GM23338 (cell line): ENCODE measurements at regions not wholly inside any gene's neighbourhood (a gene's known extent, or its start where the extent isn't known, plus 50 kb on each side); places are given as distances from the start of the nearest gene placed in this dataset.

Source experiments
- CREB1 ChIP-seq: fragments of 250-450 bp; sonication (Bioruptor Pico); IDR thresholded peaks from 2 replicates; pipeline ENCODE4 v1.5.0; 2020; ENCODE audit warnings: low read depth, mild to moderate bottlenecking, moderate library complexity
- TF ChIP-seq, protein P1 (sequence below), 2 experiments: fragments of 200-600 bp in 1 of 2; sonication (generic) in 1 of 2; conservative IDR thresholded peaks; 2 replicates each; pipeline versions ENCODE4 v1.5.1 to v1.6.1; 2016 to 2017; ENCODE audit warnings: antibody characterized with exemption in 2 of 2, low read depth in 2 of 2, mild to moderate bottlenecking in 2 of 2, moderate library complexity in 1 of 2

DNA sequence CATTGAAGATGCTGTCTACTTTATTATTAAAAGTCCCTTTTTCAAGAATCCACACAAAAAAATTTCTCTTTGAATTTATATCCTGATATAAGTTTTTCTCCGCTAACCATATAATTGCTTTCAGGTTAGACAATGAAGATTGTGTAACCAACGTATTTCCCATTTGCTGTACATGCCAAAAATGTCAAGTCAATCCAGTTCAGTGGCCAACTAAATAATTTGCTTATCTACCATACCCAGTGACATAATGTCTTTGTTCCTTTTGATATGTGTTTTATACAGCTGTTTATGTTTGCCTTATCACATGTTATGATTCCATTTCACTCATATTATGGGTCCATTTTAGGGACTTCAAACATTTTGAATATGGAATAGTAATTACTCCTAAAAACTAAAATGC is 349.9 kb downstream of the EFNA5 start:
- TF ChIP-seq, protein P1, sequence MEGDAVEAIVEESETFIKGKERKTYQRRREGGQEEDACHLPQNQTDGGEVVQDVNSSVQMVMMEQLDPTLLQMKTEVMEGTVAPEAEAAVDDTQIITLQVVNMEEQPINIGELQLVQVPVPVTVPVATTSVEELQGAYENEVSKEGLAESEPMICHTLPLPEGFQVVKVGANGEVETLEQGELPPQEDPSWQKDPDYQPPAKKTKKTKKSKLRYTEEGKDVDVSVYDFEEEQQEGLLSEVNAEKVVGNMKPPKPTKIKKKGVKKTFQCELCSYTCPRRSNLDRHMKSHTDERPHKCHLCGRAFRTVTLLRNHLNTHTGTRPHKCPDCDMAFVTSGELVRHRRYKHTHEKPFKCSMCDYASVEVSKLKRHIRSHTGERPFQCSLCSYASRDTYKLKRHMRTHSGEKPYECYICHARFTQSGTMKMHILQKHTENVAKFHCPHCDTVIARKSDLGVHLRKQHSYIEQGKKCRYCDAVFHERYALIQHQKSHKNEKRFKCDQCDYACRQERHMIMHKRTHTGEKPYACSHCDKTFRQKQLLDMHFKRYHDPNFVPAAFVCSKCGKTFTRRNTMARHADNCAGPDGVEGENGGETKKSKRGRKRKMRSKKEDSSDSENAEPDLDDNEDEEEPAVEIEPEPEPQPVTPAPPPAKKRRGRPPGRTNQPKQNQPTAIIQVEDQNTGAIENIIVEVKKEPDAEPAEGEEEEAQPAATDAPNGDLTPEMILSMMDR (conservative IDR thresholded peaks at IDR 0.05; ENCODE audit: low read depth in 2 of 2), result no peak
- no peak for TF ChIP-seq CREB1 (CRISPR knock-in tag)
